ENCODE measurements at regions not wholly inside any gene's neighbourhood (a gene's known extent, or its start where the extent isn't known, plus 50 kb on each side); places are given as distances from the start of the nearest gene placed in this dataset.

- TF ChIP-seq, protein P1, sequence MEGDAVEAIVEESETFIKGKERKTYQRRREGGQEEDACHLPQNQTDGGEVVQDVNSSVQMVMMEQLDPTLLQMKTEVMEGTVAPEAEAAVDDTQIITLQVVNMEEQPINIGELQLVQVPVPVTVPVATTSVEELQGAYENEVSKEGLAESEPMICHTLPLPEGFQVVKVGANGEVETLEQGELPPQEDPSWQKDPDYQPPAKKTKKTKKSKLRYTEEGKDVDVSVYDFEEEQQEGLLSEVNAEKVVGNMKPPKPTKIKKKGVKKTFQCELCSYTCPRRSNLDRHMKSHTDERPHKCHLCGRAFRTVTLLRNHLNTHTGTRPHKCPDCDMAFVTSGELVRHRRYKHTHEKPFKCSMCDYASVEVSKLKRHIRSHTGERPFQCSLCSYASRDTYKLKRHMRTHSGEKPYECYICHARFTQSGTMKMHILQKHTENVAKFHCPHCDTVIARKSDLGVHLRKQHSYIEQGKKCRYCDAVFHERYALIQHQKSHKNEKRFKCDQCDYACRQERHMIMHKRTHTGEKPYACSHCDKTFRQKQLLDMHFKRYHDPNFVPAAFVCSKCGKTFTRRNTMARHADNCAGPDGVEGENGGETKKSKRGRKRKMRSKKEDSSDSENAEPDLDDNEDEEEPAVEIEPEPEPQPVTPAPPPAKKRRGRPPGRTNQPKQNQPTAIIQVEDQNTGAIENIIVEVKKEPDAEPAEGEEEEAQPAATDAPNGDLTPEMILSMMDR (IDR thresholded peaks at IDR 0.05) = no peak
- TF ChIP-seq POLR2A (IDR thresholded peaks at IDR 0.05) = no peak
- TF ChIP-seq EP300 (IDR thresholded peaks at IDR 0.05) = no peak
These were observed 269.4 kb upstream of the ROPN1 start for GRCh38 chr3:124261306-124261705.
